KMS-11 (cell line): ENCODE measurements at regions not wholly inside any gene's neighbourhood (a gene's known extent, or its start where the extent isn't known, plus 50 kb on each side); places are given as distances from the start of the nearest gene placed in this dataset.

ENCODE experiments used
- H2AFZ ChIP-seq: fragments of 200-600 bp; sonication (generic); 2 replicates; pipeline ENCODE4 v1.6.1; 2016; ENCODE audit warnings: antibody characterized with exemption, mixed run types, low read depth
- H3K27ac ChIP-seq: fragments of 200-600 bp; sonication (generic); 2 replicates; pipeline ENCODE4 v1.6.1; 2016; ENCODE audit warnings: mild to moderate bottlenecking, mixed run types
- H3K27me3 ChIP-seq: fragments of 200-600 bp; sonication (generic); 2 replicates; pipeline ENCODE4 v1.6.1; 2017; ENCODE audit warnings: mild to moderate bottlenecking, low read depth, mixed run types, moderate library complexity; ENCODE audit not compliant: insufficient read depth
- H3K36me3 ChIP-seq: fragments of 200-600 bp; sonication (generic); 2 replicates; pipeline ENCODE4 v1.6.1; 2017; ENCODE audit warnings: mild to moderate bottlenecking, mixed run types; ENCODE audit not compliant: insufficient read depth
- H3K4me1 ChIP-seq: fragments of 200-600 bp; sonication (generic); 2 replicates; pipeline ENCODE4 v1.6.1; 2016; ENCODE audit warnings: mild to moderate bottlenecking, low read depth, mixed run types; ENCODE audit not compliant: poor library complexity, severe bottlenecking
- H3K4me2 ChIP-seq: fragments of 200-600 bp; sonication (generic); 2 replicates; pipeline ENCODE4 v1.7.0; 2016; ENCODE audit warnings: mild to moderate bottlenecking, mixed run types
- H3K4me3 ChIP-seq: fragments of 200-600 bp; sonication (generic); IDR thresholded peaks from 2 replicates; pipeline ENCODE4 v1.6.1; 2017; ENCODE audit warnings: low read depth, low read length, mixed read lengths; ENCODE audit not compliant: insufficient read depth
- H3K79me2 ChIP-seq: fragments of 200-600 bp; sonication (generic); 2 replicates; pipeline ENCODE4 v1.6.1; 2016; ENCODE audit warnings: low read depth, mixed run types; ENCODE audit not compliant: insufficient read depth
- H3K9ac ChIP-seq: fragments of 200-600 bp; sonication (generic); 2 replicates; pipeline ENCODE4 v1.6.1; 2016; ENCODE audit warnings: mild to moderate bottlenecking, mixed run types
- H4K20me1 ChIP-seq: fragments of 200-600 bp; sonication (generic); 2 replicates; pipeline ENCODE4 v1.6.1; 2016; ENCODE audit warnings: mild to moderate bottlenecking, mixed run types; ENCODE audit not compliant: insufficient read depth
- TF ChIP-seq, protein P1 (sequence below): fragments of 200-600 bp; sonication (generic); conservative IDR thresholded peaks from 2 replicates; pipeline ENCODE4 v1.6.1; 2017; ENCODE audit warnings: low read depth, mild to moderate bottlenecking, antibody characterized with exemption, low read length, moderate library complexity, mixed read lengths

DNA sequence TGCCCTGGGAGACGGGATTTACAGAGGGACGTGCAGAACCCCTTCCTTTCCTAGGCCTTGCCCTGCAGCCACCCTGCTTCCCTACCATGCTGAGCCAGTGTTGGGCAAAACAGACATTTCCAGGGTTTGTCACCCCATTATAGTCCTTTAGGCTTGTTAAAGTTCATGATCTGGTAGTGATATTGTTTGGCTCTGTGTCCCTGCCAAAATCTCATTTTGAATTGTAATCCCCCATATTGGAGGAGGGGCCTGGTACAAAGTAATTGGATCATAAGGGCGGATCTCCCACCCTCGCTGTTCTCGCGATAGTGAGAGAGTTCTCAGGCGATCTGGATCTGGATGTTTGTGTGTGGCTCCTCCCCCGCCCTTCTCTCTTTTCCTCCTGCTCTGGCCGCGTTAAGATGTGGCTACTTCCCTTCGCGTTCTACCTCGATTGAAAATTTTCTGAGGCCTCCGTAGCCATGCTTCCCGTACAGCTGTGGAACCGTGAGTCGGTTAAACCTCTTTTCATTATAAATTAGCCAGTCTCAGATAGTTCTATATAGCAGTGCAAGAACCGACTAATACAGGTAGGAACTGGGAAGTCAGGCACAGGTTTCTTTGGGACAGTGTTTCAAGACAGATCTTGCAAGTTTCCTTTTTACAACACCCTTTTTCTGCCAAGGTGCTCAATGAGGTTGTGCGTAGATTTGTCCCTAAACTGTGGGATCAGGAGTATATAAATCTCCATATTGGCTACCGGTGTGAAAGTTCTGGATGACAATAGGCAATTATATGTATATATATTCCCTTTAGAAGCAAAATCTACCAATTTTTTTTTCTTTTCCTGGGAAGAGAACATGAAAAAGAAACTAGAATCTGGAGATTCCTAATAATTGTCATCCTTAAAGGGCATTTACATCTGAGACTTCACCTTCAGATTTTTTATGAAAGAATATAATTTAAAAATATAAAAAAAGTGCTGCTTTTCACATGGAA, 152.1 kb downstream of the SAMD5 start:
- Histone ChIP-seq H3K36me3 (no peaks in the 10 kb centered on the region), H4K20me1 (no peaks in the 10 kb centered on the region), H3K4me2 (no peak overlapping the region), H3K9ac (no peak overlapping the region), H3K27ac (no peak overlapping the region), H3K4me3 (no peak overlapping the region), H3K4me1 (no peaks in the 10 kb centered on the region), H3K27me3 (no peaks in the 10 kb centered on the region), H2AFZ (no peak overlapping the region), H3K79me2 (no peaks in the 10 kb centered on the region)
- TF ChIP-seq, protein P1, sequence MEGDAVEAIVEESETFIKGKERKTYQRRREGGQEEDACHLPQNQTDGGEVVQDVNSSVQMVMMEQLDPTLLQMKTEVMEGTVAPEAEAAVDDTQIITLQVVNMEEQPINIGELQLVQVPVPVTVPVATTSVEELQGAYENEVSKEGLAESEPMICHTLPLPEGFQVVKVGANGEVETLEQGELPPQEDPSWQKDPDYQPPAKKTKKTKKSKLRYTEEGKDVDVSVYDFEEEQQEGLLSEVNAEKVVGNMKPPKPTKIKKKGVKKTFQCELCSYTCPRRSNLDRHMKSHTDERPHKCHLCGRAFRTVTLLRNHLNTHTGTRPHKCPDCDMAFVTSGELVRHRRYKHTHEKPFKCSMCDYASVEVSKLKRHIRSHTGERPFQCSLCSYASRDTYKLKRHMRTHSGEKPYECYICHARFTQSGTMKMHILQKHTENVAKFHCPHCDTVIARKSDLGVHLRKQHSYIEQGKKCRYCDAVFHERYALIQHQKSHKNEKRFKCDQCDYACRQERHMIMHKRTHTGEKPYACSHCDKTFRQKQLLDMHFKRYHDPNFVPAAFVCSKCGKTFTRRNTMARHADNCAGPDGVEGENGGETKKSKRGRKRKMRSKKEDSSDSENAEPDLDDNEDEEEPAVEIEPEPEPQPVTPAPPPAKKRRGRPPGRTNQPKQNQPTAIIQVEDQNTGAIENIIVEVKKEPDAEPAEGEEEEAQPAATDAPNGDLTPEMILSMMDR: no peak

DNA sequence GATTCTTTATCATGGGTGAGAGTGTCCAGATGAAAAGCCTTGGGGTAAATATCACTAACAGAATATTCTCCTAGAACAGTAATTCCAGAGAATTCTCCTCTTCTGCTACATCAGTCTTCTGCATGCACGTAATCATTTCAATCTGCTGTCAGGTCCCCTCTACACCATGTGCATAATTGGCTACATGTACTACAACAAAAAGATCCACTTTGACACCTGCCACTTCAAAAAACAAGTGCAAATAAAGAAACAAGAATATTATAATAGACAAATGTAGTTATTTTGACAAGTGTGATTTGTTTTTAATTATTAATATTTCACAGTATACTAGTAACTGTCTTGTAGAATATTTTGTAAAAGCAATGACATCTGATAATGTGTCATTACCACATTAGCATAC, 154.2 kb downstream of the SAMD5 start:
- H3K4me2 ChIP-seq: no peak overlapping the region
- H3K36me3 ChIP-seq: no peaks in the 10 kb centered on the region
- no peak overlapping the region for H2AFZ ChIP-seq
- H3K4me3 ChIP-seq: no peak overlapping the region
- H4K20me1 ChIP-seq: no peaks in the 10 kb centered on the region
- no peak overlapping the region for H3K27ac ChIP-seq
- H3K9ac ChIP-seq: no peak overlapping the region
- no peaks in the 10 kb centered on the region for H3K4me1 ChIP-seq
- H3K27me3 ChIP-seq: no peaks in the 10 kb centered on the region
- no peaks in the 10 kb centered on the region for H3K79me2 ChIP-seq
- TF ChIP-seq, protein P1: no peak

DNA sequence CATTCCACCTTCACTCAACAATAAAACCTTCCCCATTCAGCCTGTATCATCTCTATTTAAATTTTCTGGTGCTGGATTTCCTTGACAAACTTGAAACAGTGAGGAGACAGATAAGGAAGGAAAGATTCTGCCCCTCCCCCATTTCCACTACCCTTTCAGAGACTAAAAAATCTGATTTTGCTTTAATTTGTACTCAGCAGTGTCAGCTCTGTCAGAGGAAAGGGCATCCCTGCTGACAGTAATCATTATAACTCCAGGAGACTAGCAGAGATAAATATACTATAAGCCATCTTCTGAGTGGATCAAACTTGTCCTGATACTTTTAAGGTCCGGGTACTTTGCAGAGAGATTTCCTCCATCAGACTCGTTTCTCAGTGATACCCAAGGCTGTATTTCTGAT, 155.6 kb downstream of the SAMD5 start:
- TF ChIP-seq, protein P1: no peak
- no peaks in the 10 kb centered on the region for H3K4me1 ChIP-seq
- H3K27ac ChIP-seq: no peak overlapping the region
- H3K27me3 ChIP-seq: no peaks in the 10 kb centered on the region
- H4K20me1 ChIP-seq: no peaks in the 10 kb centered on the region
- H3K4me2 ChIP-seq: no peak overlapping the region
- H3K9ac ChIP-seq: no peak overlapping the region
- no peaks in the 10 kb centered on the region for H3K36me3 ChIP-seq
- H3K4me3 ChIP-seq: no peak overlapping the region
- no peak overlapping the region for H2AFZ ChIP-seq
- H3K79me2 ChIP-seq: no peaks in the 10 kb centered on the region

DNA sequence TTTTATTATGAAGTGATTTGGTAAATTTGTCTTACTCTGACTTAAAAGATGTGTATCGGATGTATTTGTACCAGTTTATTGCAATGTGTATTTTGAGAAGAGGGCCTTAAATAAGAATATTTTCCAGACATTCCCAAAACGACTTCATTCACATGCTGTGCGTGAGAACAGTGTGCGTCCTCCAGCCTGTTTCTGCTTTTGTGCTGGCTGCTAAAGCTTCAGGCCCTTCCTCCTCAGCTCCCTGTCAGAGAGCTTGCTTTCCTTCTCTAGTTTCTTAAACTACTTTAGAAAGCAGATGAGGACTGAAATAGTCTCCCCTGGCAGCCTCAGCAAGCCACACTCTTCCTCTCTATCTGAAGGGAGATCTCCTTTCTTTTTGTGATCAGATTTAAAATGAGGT, 157.8 kb downstream of the SAMD5 start:
- H3K36me3 ChIP-seq: no peaks in the 10 kb centered on the region
- no peak overlapping the region for H3K27ac ChIP-seq
- H3K9ac ChIP-seq: no peak overlapping the region
- H4K20me1 ChIP-seq: no peaks in the 10 kb centered on the region
- no peak overlapping the region for H2AFZ ChIP-seq
- TF ChIP-seq, protein P1: no peak
- no peaks in the 10 kb centered on the region for H3K27me3 ChIP-seq
- no peaks in the 10 kb centered on the region for H3K79me2 ChIP-seq
- no peak overlapping the region for H3K4me3 ChIP-seq
- H3K4me2 ChIP-seq: no peak overlapping the region
- no peaks in the 10 kb centered on the region for H3K4me1 ChIP-seq
